OCI-LY3 (cell line): ENCODE measurements at regions not wholly inside any gene's neighbourhood (a gene's known extent, or its start where the extent isn't known, plus 50 kb on each side); places are given as distances from the start of the nearest gene placed in this dataset.

Experiments
- H2AFZ ChIP-seq: fragments of 200-600, 300-600 bp; shearing (Covaris generic); 2 replicates; pipeline ENCODE4 v1.6.0; 2014; ENCODE audit warnings: antibody characterized with exemption, low read depth, low read length
- H3K27ac ChIP-seq: fragments of 200-600, 300-600 bp; sonication (generic); 2 replicates; pipeline ENCODE4 v1.5.1; 2014; ENCODE audit warnings: mild to moderate bottlenecking, low read length, moderate library complexity, mixed read lengths
- H3K27me3 ChIP-seq: fragments of 200-600, 300-600 bp; sonication (generic); 2 replicates; pipeline ENCODE4 v1.6.1; 2014; ENCODE audit warnings: low read depth, low read length, mixed read lengths
- H3K36me3 ChIP-seq: fragments of 200-600, 300-600 bp; sonication (generic); replicated peaks from 2 replicates; pipeline ENCODE3; 2014; ENCODE audit warnings: low read depth, low read length, mixed read lengths
- H3K4me1 ChIP-seq: fragments of 300-600, 200-600 bp; sonication (generic); 2 replicates; pipeline ENCODE4 v1.6.1; 2014; ENCODE audit warnings: low read length, mixed read lengths
- H3K4me2 ChIP-seq: fragments of 200-600, 300-600 bp; sonication (generic); 2 replicates; pipeline ENCODE4 v1.6.1; 2014; ENCODE audit warnings: low read length, mixed read lengths
- H3K4me3 ChIP-seq: fragments of 300-600, 200-600 bp; sonication (generic); 2 replicates; pipeline ENCODE4 v1.5.1; 2014; ENCODE audit warnings: antibody characterized with exemption, mild to moderate bottlenecking, low read length, moderate library complexity
- H3K79me2 ChIP-seq: fragments of 300-600, 200-600 bp; shearing (Covaris generic); 2 replicates; pipeline ENCODE4 v1.6.1; 2014; ENCODE audit warnings: mild to moderate bottlenecking, low read length, mixed read lengths
- H3K9ac ChIP-seq: fragments of 300-600, 200-600 bp; shearing (Covaris generic); 2 replicates; pipeline ENCODE4 v1.6.0; 2014; ENCODE audit warnings: mild to moderate bottlenecking, low read length, moderate library complexity
- H3K9me3 ChIP-seq: fragments of 200-600, 300-600 bp; shearing (Covaris generic); 2 replicates; pipeline ENCODE4 v1.6.1; 2014; ENCODE audit warnings: low read length, mixed read lengths; ENCODE audit not compliant: insufficient read depth
- H4K20me1 ChIP-seq: fragments of 200-600, 300-600 bp; sonication (generic); 2 replicates; pipeline ENCODE4 v1.6.1; 2016; ENCODE audit warnings: low read length, mixed read lengths; ENCODE audit not compliant: insufficient read depth
- EZH2phosphoT487 ChIP-seq: fragments of 200-600 bp; shearing (Covaris generic); IDR thresholded peaks from 2 replicates; pipeline ENCODE4 v1.6.1; 2018; ENCODE audit warnings: antibody characterized with exemption, mixed run types, low read depth
- TF ChIP-seq, protein P1 (sequence below): fragments of 200-600, 300-600 bp; sonication (generic); IDR thresholded peaks from 2 replicates; pipeline ENCODE4 v1.5.1; 2014; ENCODE audit warnings: antibody characterized with exemption, low read length, low read depth

DNA sequence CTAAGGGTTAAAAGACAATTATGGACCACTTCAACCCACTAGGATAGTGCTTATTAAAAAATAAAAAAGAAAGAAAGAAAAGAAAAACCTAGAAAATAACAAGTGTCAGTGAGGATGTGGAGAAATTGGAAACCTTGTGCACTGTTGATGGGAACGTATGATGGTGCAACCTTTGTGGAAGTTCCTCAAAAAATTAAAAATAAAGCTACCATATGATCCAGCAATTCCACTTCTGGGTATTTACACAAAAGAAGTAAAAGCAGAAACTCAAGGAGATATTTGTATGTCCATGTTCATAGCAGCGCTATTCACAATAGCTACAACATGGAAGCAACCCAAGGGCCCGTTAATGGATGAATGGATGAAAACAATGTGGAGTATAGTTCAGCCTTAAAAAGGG, 115.2 kb upstream of the ATP1A1 start:
- H4K20me1 ChIP-seq = no peaks in the 10 kb centered on the region
- no peak overlapping the region for H3K9ac ChIP-seq
- no peak for TF ChIP-seq EZH2phosphoT487
- TF ChIP-seq, protein P1, sequence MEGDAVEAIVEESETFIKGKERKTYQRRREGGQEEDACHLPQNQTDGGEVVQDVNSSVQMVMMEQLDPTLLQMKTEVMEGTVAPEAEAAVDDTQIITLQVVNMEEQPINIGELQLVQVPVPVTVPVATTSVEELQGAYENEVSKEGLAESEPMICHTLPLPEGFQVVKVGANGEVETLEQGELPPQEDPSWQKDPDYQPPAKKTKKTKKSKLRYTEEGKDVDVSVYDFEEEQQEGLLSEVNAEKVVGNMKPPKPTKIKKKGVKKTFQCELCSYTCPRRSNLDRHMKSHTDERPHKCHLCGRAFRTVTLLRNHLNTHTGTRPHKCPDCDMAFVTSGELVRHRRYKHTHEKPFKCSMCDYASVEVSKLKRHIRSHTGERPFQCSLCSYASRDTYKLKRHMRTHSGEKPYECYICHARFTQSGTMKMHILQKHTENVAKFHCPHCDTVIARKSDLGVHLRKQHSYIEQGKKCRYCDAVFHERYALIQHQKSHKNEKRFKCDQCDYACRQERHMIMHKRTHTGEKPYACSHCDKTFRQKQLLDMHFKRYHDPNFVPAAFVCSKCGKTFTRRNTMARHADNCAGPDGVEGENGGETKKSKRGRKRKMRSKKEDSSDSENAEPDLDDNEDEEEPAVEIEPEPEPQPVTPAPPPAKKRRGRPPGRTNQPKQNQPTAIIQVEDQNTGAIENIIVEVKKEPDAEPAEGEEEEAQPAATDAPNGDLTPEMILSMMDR = no peak
- H3K79me2 ChIP-seq = no peaks in the 10 kb centered on the region
- no peaks in the 10 kb centered on the region for H3K27me3 ChIP-seq
- H3K4me3 ChIP-seq = no peak overlapping the region
- H2AFZ ChIP-seq = no peak overlapping the region
- no peaks in the 10 kb centered on the region for H3K36me3 ChIP-seq
- no peaks in the 10 kb centered on the region for H3K4me1 ChIP-seq
- no peaks in the 10 kb centered on the region for H3K9me3 ChIP-seq
- no peak overlapping the region for H3K27ac ChIP-seq
- H3K4me2 ChIP-seq = no peak overlapping the region

- no peak overlapping the region for H2AFZ ChIP-seq
- H3K79me2 ChIP-seq = no peaks in the 10 kb centered on the region
- no peaks in the 10 kb centered on the region for H3K27me3 ChIP-seq
- H3K4me3 ChIP-seq = no peak overlapping the region
- H3K36me3 ChIP-seq = no peaks in the 10 kb centered on the region
- H3K9me3 ChIP-seq = no peaks in the 10 kb centered on the region
- TF ChIP-seq, protein P1 = no peak
- TF ChIP-seq EZH2phosphoT487 = no peak
- no peaks in the 10 kb centered on the region for H4K20me1 ChIP-seq
- no peaks in the 10 kb centered on the region for H3K4me1 ChIP-seq
- no peak overlapping the region for H3K4me2 ChIP-seq
- H3K27ac ChIP-seq = no peak overlapping the region
- no peak overlapping the region for H3K9ac ChIP-seq
Measured at GRCh38 chr1:116258668-116259419, 114.2 kb upstream of the ATP1A1 start.

GRCh38 chr1:116259663-116260062, 113.4 kb upstream of the ATP1A1 start:
- Histone ChIP-seq H3K9ac (no peak overlapping the region), H3K4me1 (no peaks in the 10 kb centered on the region), H2AFZ (no peak overlapping the region), H3K4me2 (no peak overlapping the region), H3K27ac (no peak overlapping the region), H3K36me3 (no peaks in the 10 kb centered on the region), H3K4me3 (no peak overlapping the region), H3K9me3 (no peaks in the 10 kb centered on the region), H4K20me1 (no peaks in the 10 kb centered on the region), H3K27me3 (no peaks in the 10 kb centered on the region), H3K79me2 (no peaks in the 10 kb centered on the region)
- TF ChIP-seq, protein P1 = no peak

DNA sequence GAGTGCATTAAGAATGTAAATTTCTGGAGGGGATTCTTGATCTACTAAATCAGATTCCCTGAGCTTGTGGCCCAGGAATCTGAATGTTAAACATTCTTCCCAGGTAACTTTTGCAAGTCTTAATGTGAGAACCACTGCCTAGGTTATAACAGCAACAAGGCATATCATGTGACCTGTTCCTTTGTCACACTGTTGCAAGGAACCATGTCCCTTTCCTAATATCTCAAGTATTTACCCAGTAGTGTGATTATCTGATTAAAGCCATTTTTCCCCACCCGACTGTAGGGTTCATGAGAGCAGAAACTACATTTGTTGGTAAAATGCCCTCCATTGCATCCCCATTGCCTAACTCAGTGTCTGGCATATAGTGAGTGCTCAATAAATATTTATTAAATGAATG, 112.9 kb upstream of the ATP1A1 start:
- H3K27ac ChIP-seq = no peak overlapping the region
- no peaks in the 10 kb centered on the region for H3K36me3 ChIP-seq
- H3K79me2 ChIP-seq = no peaks in the 10 kb centered on the region
- H3K9ac ChIP-seq = no peak overlapping the region
- H3K27me3 ChIP-seq = no peaks in the 10 kb centered on the region
- H3K4me3 ChIP-seq = no peak overlapping the region
- H3K9me3 ChIP-seq = no peaks in the 10 kb centered on the region
- TF ChIP-seq, protein P1 = no peak
- TF ChIP-seq EZH2phosphoT487 = no peak
- H3K4me2 ChIP-seq = no peak overlapping the region
- H4K20me1 ChIP-seq = no peaks in the 10 kb centered on the region
- no peak overlapping the region for H2AFZ ChIP-seq
- H3K4me1 ChIP-seq = no peaks in the 10 kb centered on the region
